HepG2 (cell line): ENCODE measurements at regions not wholly inside any gene's neighbourhood (a gene's known extent, or its start where the extent isn't known, plus 50 kb on each side); places are given as distances from the start of the nearest gene placed in this dataset.

ENCODE experiments used
- ATAC-seq: fragments of 200-7000 bp; cut with Tn5 transposase; 3 replicates; pipeline ENCODE4 v1.9.1; 2020; ENCODE audit warnings: mild to moderate bottlenecking, moderate library complexity
- BruUV-seq: library from RNA; stranded (reverse); fragments of 400-500 nt; replicated peaks from 2 replicates; lab custom pipeline; 2021; lab: Mats Ljungman, UMichigan
- CTCF ChIA-PET: fragments of 300-600 bp; formaldehyde crosslinking; extraction: SDS; loops from one replicate; lab custom pipeline; 2021; ENCODE audit warnings: low total read pairs, inconsistent platforms, low intra/inter-chr PET ratio; lab: Yijun Ruan, JAX
- POLR2A ChIA-PET: fragments of 350-600 bp; sonication (Branson Sonifier 250); formaldehyde crosslinking; loops from one replicate; lab custom pipeline; 2020; ENCODE audit warnings: antibody characterized with exemption, inconsistent platforms; lab: Yijun Ruan, JAX
- DNase-seq: peaks from one replicate; pipeline ENCODE4 v3.0.0-alpha.2; 2015; ENCODE audit warnings: low spot score
- FAIRE-seq: peaks from 3 replicates; lab custom pipeline; 2011; peaks lifted over from hg19 to GRCh38; lab: Jason Lieb, UNC
- H2AFZ ChIP-seq: one replicate; pipeline ENCODE4 v1.6.1; 2011; ENCODE audit warnings: low read length, inconsistent platforms
- H3K27ac ChIP-seq: fragments of 300-600 bp; 3 replicates; pipeline ENCODE4 v1.8.0; 2011; ENCODE audit warnings: mixed run types, mild to moderate bottlenecking, mixed read lengths, low read length, inconsistent platforms; ENCODE audit not compliant: insufficient read depth; ENCODE audit errors: extremely low read length
- H3K27me3 ChIP-seq, 2 experiments: fragments of 200-600 bp in 1 of 2; 2 replicates in 1 of 2; 3 replicates in 1 of 2; pipeline versions ENCODE4 v1.6.0 to v1.8.0; 2011; ENCODE audit warnings: low read length in 2 of 2, mild to moderate bottlenecking in 2 of 2, moderate library complexity in 2 of 2, inconsistent platforms in 1 of 2; ENCODE audit not compliant: insufficient read depth in 2 of 2, control insufficient read depth in 1 of 2
- H3K36me3 ChIP-seq, 2 experiments: fragments of 200-600 bp in 1 of 2; replicated peaks in 1 of 2; 2 replicates in 1 of 2; 3 replicates in 1 of 2; pipeline versions ENCODE4 v1.5.1 to v1.8.0; 2011; ENCODE audit warnings: low read length in 2 of 2, inconsistent platforms in 1 of 2; ENCODE audit not compliant: insufficient read depth in 2 of 2, control insufficient read depth in 1 of 2
- H3K4me1 ChIP-seq: 2 replicates; pipeline ENCODE4 v1.5.1; 2012; ENCODE audit warnings: low read length, inconsistent platforms; ENCODE audit not compliant: insufficient read depth
- H3K4me2 ChIP-seq: 2 replicates; pipeline ENCODE4 v1.6.0; 2011; ENCODE audit warnings: low read depth, low read length, inconsistent platforms
- H3K4me3 ChIP-seq, 3 experiments: fragments of 200-600 bp in 1 of 3; sonication (generic), shearing (Covaris generic) in 1 of 3; replicated peaks in 1 of 3; 2 replicates each; pipeline ENCODE4 v1.5.1; 2011 to 2016; ENCODE audit warnings: low read length in 3 of 3, inconsistent platforms in 2 of 3, low read depth in 2 of 3, mild to moderate bottlenecking in 2 of 3, control low read depth in 1 of 3, mixed read lengths in 1 of 3; ENCODE audit not compliant: insufficient read depth in 1 of 3
- H3K79me2 ChIP-seq: one replicate; pipeline ENCODE4 v1.6.1; 2011; ENCODE audit warnings: low read length, inconsistent platforms; ENCODE audit not compliant: insufficient read depth
- H3K9ac ChIP-seq: 2 replicates; pipeline ENCODE4 v1.6.0; 2011; ENCODE audit warnings: mild to moderate bottlenecking, low read depth, low read length, inconsistent platforms; ENCODE audit not compliant: insufficient read depth
- H3K9me3 ChIP-seq: 2 replicates; pipeline ENCODE4 v1.5.1; 2012; ENCODE audit warnings: mild to moderate bottlenecking, low read length
- H4K20me1 ChIP-seq: 2 replicates; pipeline ENCODE4 v1.6.0; 2011; ENCODE audit warnings: inconsistent platforms, mild to moderate bottlenecking, low read length, moderate library complexity; ENCODE audit not compliant: insufficient read depth
- BORCS8-MEF2B ChIP-seq: sonication (generic); formaldehyde crosslinking; IDR thresholded peaks from 2 replicates; pipeline ENCODE4 v1.8.0; 2022; ENCODE audit warnings: mild to moderate bottlenecking, missing genetic modification reagents
- NFATC3 ChIP-seq: sonication (generic); formaldehyde crosslinking; IDR thresholded peaks from 2 replicates; pipeline ENCODE4 v1.5.1; 2020; ENCODE audit warnings: mild to moderate bottlenecking, missing genetic modification reagents
- POGK ChIP-seq: sonication (generic); formaldehyde crosslinking; conservative IDR thresholded peaks from 2 replicates; pipeline ENCODE4 v1.8.0; 2022; ENCODE audit warnings: mild to moderate bottlenecking, moderate library complexity, missing genetic modification reagents
- ZNF276 ChIP-seq: sonication (generic); formaldehyde crosslinking; IDR thresholded peaks from 2 replicates; pipeline ENCODE4 v1.4.0; 2020; ENCODE audit warnings: mild to moderate bottlenecking, low read depth, missing genetic modification reagents
- ZNF605 ChIP-seq: sonication (generic); formaldehyde crosslinking; IDR thresholded peaks from 2 replicates; pipeline ENCODE4 v1.8.0; 2022; ENCODE audit warnings: mild to moderate bottlenecking, missing genetic modification reagents
- ZNF75D ChIP-seq: sonication (generic); formaldehyde crosslinking; IDR thresholded peaks from 2 replicates; pipeline ENCODE4 v1.8.1; 2023; ENCODE audit warnings: missing genetic modification reagents, mild to moderate bottlenecking, borderline replicate concordance
- WGBS: methylation state at CpG from one replicate; pipeline ENCODE4 v1.1.6; 2017; ENCODE audit warnings: low lambda C conversion rate; 5-methylcytosine and 5-hydroxymethylcytosine counted together
- in situ Hi-C: cut with HindIII; loops from 2 replicates; pipeline ENCODE4 v1.10.0; 2017; ENCODE audit warnings: low pct_unique_long_range_greater_than_20kb; ENCODE audit not compliant: extremely low pct_ligation_motif_present
- intact Hi-C: fragments of 100-400 bp; cut with micrococcal nuclease; formaldehyde crosslinking; loops from one replicate; pipeline ENCODE4 v1.10.0; 2022; ENCODE audit not compliant: unreplicated experiment

- Histone ChIP-seq H3K4me1 (no peaks in the 10 kb centered on the region), H3K4me2 (no peak overlapping the region), H2AFZ (no peak overlapping the region), H3K4me3 (no peak overlapping the region), H4K20me1 (no peaks in the 10 kb centered on the region), H3K9me3 (peaks cover 86% of the 10 kb centered on the region), H3K27ac (no peak overlapping the region), H3K79me2 (no peaks in the 10 kb centered on the region), H3K27me3 (no peaks in the 10 kb centered on the region), H3K9ac (no peak overlapping the region), H3K36me3 (no peaks in the 10 kb centered on the region)
- POLR2A ChIA-PET: no interaction called here
- TF ChIP-seq NFATC3 (CRISPR knock-in tag): no peak
- no peak for TF ChIP-seq ZNF75D
- TF ChIP-seq ZNF605 (CRISPR knock-in tag): no peak
- TF ChIP-seq POGK (CRISPR knock-in tag): no peak
- no peak for TF ChIP-seq BORCS8-MEF2B (CRISPR knock-in tag)
- TF ChIP-seq ZNF276 (CRISPR knock-in tag): no peak
- CTCF ChIA-PET: no interaction called here
- no peak for FAIRE-seq
- DNase-seq: no peak
- in situ Hi-C loops (no loop called here), intact Hi-C loops (no loop called here)
- ATAC-seq: no peak
- BruUV-seq: no TSS peak
- WGBS: 4% methylated on average over 5 of the region's 5 CpGs
Measured at GRCh38 chr20:60313614-60314013, 355.4 kb downstream of the CDH26 start.
